ENCODE measurements at regions not wholly inside any gene's neighbourhood (a gene's known extent, or its start where the extent isn't known, plus 50 kb on each side); places are given as distances from the start of the nearest gene placed in this dataset.

GRCh38 chr3:104960579-104960978 is 406.1 kb upstream of the ALCAM start:
- no peak for FAIRE-seq
- dilution Hi-C loops (cut with MboI; ENCODE audit: extremely low pct_ligation_motif_present, low sequenced_read_pairs): no loop called here

DNA sequence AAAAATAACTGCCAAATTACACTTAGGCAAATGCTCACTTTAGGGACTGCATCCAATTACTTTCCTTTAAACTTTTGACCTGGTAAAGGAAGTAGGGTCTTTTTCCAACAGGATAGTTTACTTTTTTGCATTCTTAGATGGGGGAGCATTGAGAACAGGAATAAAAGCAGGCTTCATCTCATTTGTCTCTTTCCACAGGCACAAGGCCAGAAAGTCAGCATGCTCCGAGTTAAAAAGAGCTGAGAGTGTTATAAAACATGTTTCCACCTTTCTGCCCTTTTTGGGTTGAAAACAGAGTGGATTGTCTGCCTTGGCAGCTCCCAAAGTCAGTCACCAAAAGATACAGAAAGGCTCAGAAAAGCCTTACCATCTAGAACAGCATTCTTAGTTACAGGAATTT is 404.9 kb upstream of the ALCAM start:
- H3K27me3 ChIP-seq (ENCODE audit: control insufficient read depth, extremely low read depth, insufficient read depth, low read length): no peaks in the 10 kb centered on the region
- dilution Hi-C loops (cut with MboI; ENCODE audit: extremely low pct_ligation_motif_present, low sequenced_read_pairs): no loop called here
- FAIRE-seq: no peak
- no peak overlapping the region for H3K4me3 ChIP-seq (ENCODE audit: control insufficient read depth in 2 of 3, extremely low read depth in 1 of 3, insufficient read depth in 2 of 3, low read depth in 1 of 3, low read length in 3 of 3)
- H3K79me2 ChIP-seq (ENCODE audit: control insufficient read depth, insufficient read depth, low read length): no peaks in the 10 kb centered on the region
- H2AFZ ChIP-seq (ENCODE audit: control insufficient read depth, low read length): no peak overlapping the region
- no peak for DNase-seq (ENCODE audit: low read depth, low spot score)
- H4K20me1 ChIP-seq (ENCODE audit: control insufficient read depth, extremely low read depth, insufficient read depth, low read length): no peaks in the 10 kb centered on the region
- TF ChIP-seq, protein P1, sequence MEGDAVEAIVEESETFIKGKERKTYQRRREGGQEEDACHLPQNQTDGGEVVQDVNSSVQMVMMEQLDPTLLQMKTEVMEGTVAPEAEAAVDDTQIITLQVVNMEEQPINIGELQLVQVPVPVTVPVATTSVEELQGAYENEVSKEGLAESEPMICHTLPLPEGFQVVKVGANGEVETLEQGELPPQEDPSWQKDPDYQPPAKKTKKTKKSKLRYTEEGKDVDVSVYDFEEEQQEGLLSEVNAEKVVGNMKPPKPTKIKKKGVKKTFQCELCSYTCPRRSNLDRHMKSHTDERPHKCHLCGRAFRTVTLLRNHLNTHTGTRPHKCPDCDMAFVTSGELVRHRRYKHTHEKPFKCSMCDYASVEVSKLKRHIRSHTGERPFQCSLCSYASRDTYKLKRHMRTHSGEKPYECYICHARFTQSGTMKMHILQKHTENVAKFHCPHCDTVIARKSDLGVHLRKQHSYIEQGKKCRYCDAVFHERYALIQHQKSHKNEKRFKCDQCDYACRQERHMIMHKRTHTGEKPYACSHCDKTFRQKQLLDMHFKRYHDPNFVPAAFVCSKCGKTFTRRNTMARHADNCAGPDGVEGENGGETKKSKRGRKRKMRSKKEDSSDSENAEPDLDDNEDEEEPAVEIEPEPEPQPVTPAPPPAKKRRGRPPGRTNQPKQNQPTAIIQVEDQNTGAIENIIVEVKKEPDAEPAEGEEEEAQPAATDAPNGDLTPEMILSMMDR (optimal IDR thresholded peaks at IDR 0.05 in 1 of 3, IDR thresholded peaks at IDR 0.05 in 1 of 3, conservative IDR thresholded peaks at IDR 0.05 in 1 of 3; ENCODE audit: extremely low read depth in 1 of 3, insufficient read depth in 2 of 3, low read length in 3 of 3): no peak
- TF ChIP-seq EZH2 (IDR thresholded peaks at IDR 0.05; ENCODE audit: low read length): no peak
- no peak overlapping the region for H3K27ac ChIP-seq (ENCODE audit: control insufficient read depth, insufficient read depth, low read length)
- no peaks in the 10 kb centered on the region for H3K36me3 ChIP-seq (ENCODE audit: control insufficient read depth in 2 of 2, extremely low read depth in 1 of 2, insufficient read depth in 2 of 2, low read length in 2 of 2)
- H3K4me2 ChIP-seq (ENCODE audit: control insufficient read depth, extremely low read depth, insufficient read depth, low read depth, low read length): no peak overlapping the region
- no peaks in the 10 kb centered on the region for H3K9me1 ChIP-seq (ENCODE audit: control insufficient read depth, extremely low read depth, insufficient read depth, low read length)
- H3K4me1 ChIP-seq (ENCODE audit: control insufficient read depth, extremely low read depth, insufficient read depth, low read length): no peaks in the 10 kb centered on the region
- H3K9ac ChIP-seq (ENCODE audit: control insufficient read depth, extremely low read depth, insufficient read depth, low read length): no peak overlapping the region
- H3K9me3 ChIP-seq (ENCODE audit: control insufficient read depth, low read depth, low read length): no peaks in the 10 kb centered on the region

More at GRCh38 chr3:104960579-104960978, 406.1 kb upstream of the ALCAM start:
- Histone ChIP-seq H3K4me1 (ENCODE audit: control insufficient read depth, extremely low read depth, insufficient read depth, low read length) (no peaks in the 10 kb centered on the region), H3K27me3 (ENCODE audit: control insufficient read depth, extremely low read depth, insufficient read depth, low read length) (no peaks in the 10 kb centered on the region), H3K27ac (ENCODE audit: control insufficient read depth, insufficient read depth, low read length) (no peak overlapping the region), H3K9me1 (ENCODE audit: control insufficient read depth, extremely low read depth, insufficient read depth, low read length) (no peaks in the 10 kb centered on the region), H3K36me3 (ENCODE audit: control insufficient read depth in 2 of 2, extremely low read depth in 1 of 2, insufficient read depth in 2 of 2, low read length in 2 of 2) (no peaks in the 10 kb centered on the region), H3K79me2 (ENCODE audit: control insufficient read depth, insufficient read depth, low read length) (no peaks in the 10 kb centered on the region), H3K4me3 (ENCODE audit: control insufficient read depth in 2 of 3, extremely low read depth in 1 of 3, insufficient read depth in 2 of 3, low read depth in 1 of 3, low read length in 3 of 3) (no peak overlapping the region), H2AFZ (ENCODE audit: control insufficient read depth, low read length) (no peak overlapping the region), H3K9me3 (ENCODE audit: control insufficient read depth, low read depth, low read length) (no peaks in the 10 kb centered on the region), H3K4me2 (ENCODE audit: control insufficient read depth, extremely low read depth, insufficient read depth, low read depth, low read length) (no peak overlapping the region), H3K9ac (ENCODE audit: control insufficient read depth, extremely low read depth, insufficient read depth, low read length) (no peak overlapping the region), H4K20me1 (ENCODE audit: control insufficient read depth, extremely low read depth, insufficient read depth, low read length) (no peaks in the 10 kb centered on the region)
- TF ChIP-seq, protein P1 (optimal IDR thresholded peaks at IDR 0.05 in 1 of 3, IDR thresholded peaks at IDR 0.05 in 1 of 3, conservative IDR thresholded peaks at IDR 0.05 in 1 of 3; ENCODE audit: extremely low read depth in 1 of 3, insufficient read depth in 2 of 3, low read length in 3 of 3): no peak
- no peak for TF ChIP-seq EZH2 (IDR thresholded peaks at IDR 0.05; ENCODE audit: low read length)
- no peak for DNase-seq (ENCODE audit: low read depth, low spot score)
